ENCODE measurements at regions not wholly inside any gene's neighbourhood (a gene's known extent, or its start where the extent isn't known, plus 50 kb on each side); places are given as distances from the start of the nearest gene placed in this dataset.

DNA sequence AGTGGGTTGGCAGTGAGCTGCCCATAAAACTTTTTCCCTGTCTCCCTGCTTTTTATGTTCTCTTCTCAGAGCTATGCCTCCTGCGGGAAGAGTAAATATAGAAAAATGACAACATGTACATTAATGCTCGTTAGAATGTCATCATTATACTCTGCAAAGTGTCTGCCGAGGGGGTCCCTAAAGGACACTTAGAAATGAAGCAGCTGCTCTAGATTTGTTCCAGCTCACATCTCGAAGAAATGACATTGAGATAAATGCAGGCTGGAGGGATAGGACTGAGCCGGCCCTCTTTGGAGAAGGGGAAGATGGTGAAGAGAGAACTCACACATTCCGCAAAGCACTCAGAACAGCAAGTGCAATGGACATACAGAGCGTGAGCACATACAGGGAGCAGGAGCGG, 240.0 kb downstream of the NXPE2 start:
- 79% methylated on average over 8 of the region's 8 CpGs for WGBS, 2 donors
- DNase-seq, result no peak
- intact Hi-C loops (cut with DNase I), result no loop called here

DNA sequence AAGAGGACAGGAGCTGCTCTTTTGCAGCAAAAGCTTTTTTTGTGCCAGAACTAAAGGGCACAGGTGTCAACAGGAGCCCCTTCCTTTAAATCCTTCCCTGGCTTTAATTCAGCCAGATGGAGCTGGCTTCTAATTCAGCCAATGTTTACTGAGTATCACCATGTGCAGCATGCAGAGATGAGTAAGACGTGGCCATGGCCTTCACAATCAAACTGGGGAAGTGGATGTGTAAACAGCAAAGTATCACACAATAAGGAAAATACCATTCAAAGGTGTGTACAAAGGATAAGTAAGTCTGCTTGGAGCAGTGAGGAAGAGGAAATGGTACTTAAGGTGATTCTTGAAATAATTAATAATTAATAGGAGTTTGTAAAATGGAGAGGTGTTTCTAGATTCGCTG, 243.4 kb downstream of the NXPE2 start:
- intact Hi-C loops (cut with DNase I), result no loop called here
- no peak overlapping the region for H3K27ac ChIP-seq
- TF ChIP-seq POLR2AphosphoS5 (IDR thresholded peaks at IDR 0.05), result no peak
- TF ChIP-seq, protein P1, sequence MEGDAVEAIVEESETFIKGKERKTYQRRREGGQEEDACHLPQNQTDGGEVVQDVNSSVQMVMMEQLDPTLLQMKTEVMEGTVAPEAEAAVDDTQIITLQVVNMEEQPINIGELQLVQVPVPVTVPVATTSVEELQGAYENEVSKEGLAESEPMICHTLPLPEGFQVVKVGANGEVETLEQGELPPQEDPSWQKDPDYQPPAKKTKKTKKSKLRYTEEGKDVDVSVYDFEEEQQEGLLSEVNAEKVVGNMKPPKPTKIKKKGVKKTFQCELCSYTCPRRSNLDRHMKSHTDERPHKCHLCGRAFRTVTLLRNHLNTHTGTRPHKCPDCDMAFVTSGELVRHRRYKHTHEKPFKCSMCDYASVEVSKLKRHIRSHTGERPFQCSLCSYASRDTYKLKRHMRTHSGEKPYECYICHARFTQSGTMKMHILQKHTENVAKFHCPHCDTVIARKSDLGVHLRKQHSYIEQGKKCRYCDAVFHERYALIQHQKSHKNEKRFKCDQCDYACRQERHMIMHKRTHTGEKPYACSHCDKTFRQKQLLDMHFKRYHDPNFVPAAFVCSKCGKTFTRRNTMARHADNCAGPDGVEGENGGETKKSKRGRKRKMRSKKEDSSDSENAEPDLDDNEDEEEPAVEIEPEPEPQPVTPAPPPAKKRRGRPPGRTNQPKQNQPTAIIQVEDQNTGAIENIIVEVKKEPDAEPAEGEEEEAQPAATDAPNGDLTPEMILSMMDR (IDR thresholded peaks at IDR 0.05), result no peak
- TF ChIP-seq EP300 (IDR thresholded peaks at IDR 0.05), result no peak
- TF ChIP-seq POLR2A (IDR thresholded peaks at IDR 0.05), result no peak
- no peaks in the 10 kb centered on the region for H3K36me3 ChIP-seq
- no peak overlapping the region for H3K4me3 ChIP-seq
- no peaks in the 10 kb centered on the region for H3K4me1 ChIP-seq
- no peaks in the 10 kb centered on the region for H3K27me3 ChIP-seq
- 50 to 64% methylated on average over 2 of the region's 2 CpGs for WGBS, 2 donors
- no peak for DNase-seq
- H3K9me3 ChIP-seq, result no peaks in the 10 kb centered on the region

More for the DNA sequence above, 240.0 kb downstream of the NXPE2 start:
- Histone ChIP-seq H3K4me1 (no peaks in the 10 kb centered on the region), H3K27ac (no peak overlapping the region), H3K27me3 (no peaks in the 10 kb centered on the region), H3K4me3 (no peak overlapping the region), H3K36me3 (no peaks in the 10 kb centered on the region), H3K9me3 (no peaks in the 10 kb centered on the region)
- TF ChIP-seq, protein P1 (IDR thresholded peaks at IDR 0.05), result no peak
- TF ChIP-seq EP300 (IDR thresholded peaks at IDR 0.05) (no peak), POLR2A (IDR thresholded peaks at IDR 0.05) (no peak), POLR2AphosphoS5 (IDR thresholded peaks at IDR 0.05) (no peak)

DNA sequence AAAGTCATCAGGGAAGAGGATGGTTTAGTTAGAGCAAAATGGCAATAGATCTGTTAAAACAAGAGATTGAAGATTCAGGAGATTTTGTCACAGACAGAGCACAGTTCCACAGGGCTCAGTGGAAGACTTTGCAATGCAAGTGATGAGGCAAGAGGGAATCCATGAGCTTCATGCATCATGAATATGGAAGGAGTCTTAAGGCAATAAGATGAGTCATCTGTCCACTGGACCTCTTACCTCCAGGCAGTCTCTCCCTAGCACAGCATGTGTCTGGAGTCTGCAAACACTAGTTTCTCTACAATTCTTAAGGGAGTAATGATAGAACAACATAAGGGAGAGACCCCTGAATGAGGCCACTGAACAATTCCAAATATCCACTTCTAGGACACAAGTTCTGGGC, 245.7 kb downstream of the NXPE2 start:
- intact Hi-C loops (cut with DNase I), result no loop called here
- TF ChIP-seq EP300 (IDR thresholded peaks at IDR 0.05) (no peak), POLR2A (IDR thresholded peaks at IDR 0.05) (no peak), POLR2AphosphoS5 (IDR thresholded peaks at IDR 0.05) (no peak)
- TF ChIP-seq, protein P1 (IDR thresholded peaks at IDR 0.05), result no peak
- no peaks in the 10 kb centered on the region for H3K4me1 ChIP-seq
- H3K27ac ChIP-seq, result no peak overlapping the region
- no peak overlapping the region for H3K4me3 ChIP-seq
- H3K36me3 ChIP-seq, result no peaks in the 10 kb centered on the region
- H3K27me3 ChIP-seq, result no peaks in the 10 kb centered on the region
- H3K9me3 ChIP-seq, result no peaks in the 10 kb centered on the region
- no peak for DNase-seq

DNA sequence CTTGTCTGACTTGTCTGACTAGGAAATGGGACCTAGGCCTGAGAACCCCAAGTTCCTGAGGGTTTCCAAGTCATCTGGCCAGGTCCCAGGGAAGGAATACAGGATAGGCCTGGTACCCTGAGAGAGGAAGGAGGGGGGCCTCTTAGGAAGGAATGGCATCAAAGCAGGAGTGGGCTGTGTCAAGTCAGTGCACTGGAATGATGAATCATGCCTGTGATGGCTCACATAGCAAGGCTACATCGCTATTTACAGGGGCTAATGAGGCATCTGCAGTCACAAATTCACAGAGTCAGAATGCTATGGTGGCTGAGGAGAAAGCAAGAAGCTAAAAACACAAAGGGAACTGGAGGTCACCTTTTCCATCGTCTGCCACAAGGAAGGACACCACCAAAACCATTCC, 247.3 kb downstream of the NXPE2 start:
- intact Hi-C loops (cut with DNase I), result no loop called here
- Histone ChIP-seq H3K27me3 (no peaks in the 10 kb centered on the region), H3K4me1 (no peaks in the 10 kb centered on the region), H3K36me3 (no peaks in the 10 kb centered on the region), H3K27ac (no peak overlapping the region), H3K4me3 (no peak overlapping the region), H3K9me3 (no peaks in the 10 kb centered on the region)
- TF ChIP-seq POLR2A (IDR thresholded peaks at IDR 0.05) (no peak), POLR2AphosphoS5 (IDR thresholded peaks at IDR 0.05) (no peak), EP300 (IDR thresholded peaks at IDR 0.05) (no peak)
- TF ChIP-seq, protein P1 (IDR thresholded peaks at IDR 0.05), result no peak
- 81 to 85% methylated on average over 2 of the region's 2 CpGs for WGBS, 2 donors
- no peak for DNase-seq

DNA sequence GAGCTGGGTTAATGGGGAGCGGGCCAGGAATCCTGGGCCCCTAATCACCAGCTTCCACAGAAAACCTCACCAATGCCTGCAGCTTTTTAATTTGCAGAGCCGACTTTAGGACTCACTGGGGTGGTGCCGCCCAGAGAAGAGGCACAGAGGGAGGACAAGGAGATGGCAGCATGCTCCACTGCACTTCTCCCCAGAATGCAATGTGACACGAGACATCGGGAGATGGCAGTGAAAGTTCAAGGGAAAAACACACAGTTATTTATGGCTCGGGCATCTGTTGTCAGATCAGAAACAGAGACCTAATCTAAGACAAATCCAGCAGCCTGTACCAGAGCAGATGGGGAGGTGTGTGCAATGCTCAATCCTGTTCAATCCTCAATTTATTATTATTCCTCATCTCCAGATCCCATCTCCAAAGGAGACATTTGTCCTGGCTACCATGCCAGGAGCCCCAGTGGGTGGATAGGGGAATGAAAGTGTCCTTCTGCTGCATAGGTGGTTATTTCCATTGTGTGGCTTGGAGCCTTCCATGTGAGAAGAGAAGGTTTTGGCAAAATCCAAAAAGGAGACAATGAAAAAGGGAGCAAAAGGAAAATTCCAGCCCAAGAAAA, 250.0 kb downstream of the NXPE2 start:
- intact Hi-C loops (cut with DNase I), result no loop called here

More for the DNA sequence above, 250.0 kb downstream of the NXPE2 start:
- Histone ChIP-seq H3K27me3 (no peaks in the 10 kb centered on the region), H3K27ac (no peak overlapping the region), H3K9me3 (peaks cover 0 to 8% (median 0%) of the 10 kb centered on the region in 4 donors), H3K36me3 (no peaks in the 10 kb centered on the region), H3K4me3 (no peak overlapping the region), H3K4me1 (no peaks in the 10 kb centered on the region)
- TF ChIP-seq EP300 (IDR thresholded peaks at IDR 0.05) (no peak), POLR2A (IDR thresholded peaks at IDR 0.05) (no peak), POLR2AphosphoS5 (IDR thresholded peaks at IDR 0.05) (no peak)
- TF ChIP-seq, protein P1 (IDR thresholded peaks at IDR 0.05), result no peak
- no peak for DNase-seq
- 73 to 83% methylated on average over 6 of the region's 6 CpGs for WGBS, 2 donors
